CMK (cell line): ENCODE measurements at regions not wholly inside any gene's neighbourhood (a gene's known extent, or its start where the extent isn't known, plus 50 kb on each side); places are given as distances from the start of the nearest gene placed in this dataset.
"Not testable (repeated sequence)": the region's sequence is repeated elsewhere in the genome, so short reads cannot be mapped to it uniquely, and the experiment has no call there.

Source experiments
- DNase-seq: peaks from one replicate; pipeline ENCODE4 v3.0.0-alpha.2; 2010; ENCODE audit warnings: low read depth

- DNase-seq = no peak
Measured at GRCh38 chr5:156076912-156077311, 250.1 kb upstream of the SGCD start.

- no peak for DNase-seq
Measured at GRCh38 chr5:156087577-156088110, 239.3 kb upstream of the SGCD start.

DNA sequence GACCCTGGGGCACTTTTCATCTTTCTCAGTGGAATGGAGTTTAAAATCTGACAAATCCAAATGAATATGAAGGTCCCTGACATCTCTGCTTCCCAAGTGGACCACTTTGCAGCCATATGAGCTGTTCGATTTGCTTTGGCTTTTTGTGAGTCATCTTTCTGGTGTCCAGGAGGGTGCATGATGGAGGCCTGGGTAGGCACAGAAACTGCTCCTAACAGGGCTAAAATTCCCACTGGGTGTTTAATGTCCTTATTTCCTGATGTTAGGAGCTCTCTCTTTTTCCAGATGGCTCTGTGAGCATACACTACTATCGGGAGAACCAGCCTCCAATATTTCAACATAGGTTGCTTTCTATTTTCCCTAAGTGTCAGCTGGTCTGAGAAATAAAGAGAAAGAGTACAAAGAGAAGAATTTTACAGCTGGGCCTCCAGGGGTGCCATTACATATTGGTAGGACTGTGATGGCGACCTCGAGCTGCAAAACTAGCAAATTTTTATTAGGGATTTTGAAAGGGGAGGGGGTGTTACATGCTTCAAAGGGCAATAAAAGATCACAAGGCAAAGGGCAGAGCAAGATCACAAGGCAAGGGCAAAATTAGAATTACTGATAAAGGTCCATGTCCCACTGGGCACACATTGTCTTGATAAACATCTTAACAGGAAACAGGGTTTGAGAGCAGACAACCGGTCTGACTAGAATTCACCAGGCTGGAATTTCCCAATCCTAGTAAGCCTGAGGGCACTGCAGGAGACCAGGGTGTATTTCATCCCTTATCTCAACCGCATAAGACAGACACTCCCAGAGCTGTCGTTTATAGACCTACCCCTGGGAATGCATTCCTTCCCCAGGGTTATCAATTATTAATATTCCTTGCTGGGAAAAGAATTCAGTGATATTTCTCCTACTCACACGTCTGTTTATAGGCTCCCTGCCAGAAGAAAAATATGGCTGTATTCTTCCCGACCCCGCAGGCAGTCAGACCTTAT lies 236.7 kb upstream of the SGCD start:
- not testable (repeated sequence) for DNase-seq

DNA sequence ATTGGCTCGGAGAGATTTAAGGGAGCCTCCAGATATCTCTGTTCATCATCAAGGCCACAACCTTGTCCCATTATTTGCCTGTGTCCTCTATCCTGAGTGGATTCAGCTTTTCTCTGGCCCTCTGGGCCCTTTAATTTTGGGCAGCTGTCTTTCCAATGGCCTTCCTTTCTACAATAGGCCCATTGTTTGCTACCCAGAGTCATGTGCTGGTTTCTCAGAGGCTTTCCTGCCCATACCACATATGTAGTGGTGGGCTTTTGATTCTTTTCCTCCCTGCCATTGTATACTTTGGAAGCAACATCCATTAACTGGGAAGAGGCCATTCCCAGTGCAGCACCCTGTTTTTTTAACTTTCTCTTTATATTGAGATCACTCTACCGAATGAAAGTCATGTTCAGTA lies 233.9 kb upstream of the SGCD start:
- DNase-seq = no peak

- no peak for DNase-seq
Measured at GRCh38 chr5:156094001-156094400, 233.0 kb upstream of the SGCD start.

DNA sequence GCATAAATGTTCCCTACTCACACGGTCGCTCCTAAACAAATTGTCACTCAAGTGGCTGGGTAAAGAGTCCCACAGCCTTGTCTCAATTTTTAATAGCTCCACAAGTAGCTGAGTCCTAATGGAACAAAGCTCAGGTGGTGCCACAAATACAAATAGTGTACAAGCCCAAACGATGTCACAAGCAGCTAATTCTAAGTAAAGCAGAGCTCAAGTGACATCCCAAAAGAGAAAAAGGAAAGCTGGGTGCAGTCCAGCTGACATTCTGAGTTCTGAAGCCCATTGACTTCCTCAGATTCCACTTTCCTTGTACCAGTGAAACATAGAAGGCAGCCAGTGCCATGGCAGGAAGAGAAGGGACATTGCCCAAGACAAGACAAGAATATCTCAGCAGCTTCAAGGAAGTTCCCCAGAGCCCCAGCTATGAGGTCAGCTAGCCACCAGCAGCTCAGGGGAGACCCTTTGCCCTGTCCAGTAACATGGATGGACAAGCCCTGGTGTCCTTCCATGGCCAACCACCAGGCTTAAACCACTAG lies 231.2 kb upstream of the SGCD start:
- no peak for DNase-seq

GRCh38 chr5:156096259-156096658 lies 230.7 kb upstream of the SGCD start:
- DNase-seq = no peak

GRCh38 chr5:156103155-156103885 lies 223.6 kb upstream of the SGCD start:
- no peak for DNase-seq

GRCh38 chr5:156109317-156110023 lies 217.5 kb upstream of the SGCD start:
- no peak for DNase-seq

DNA sequence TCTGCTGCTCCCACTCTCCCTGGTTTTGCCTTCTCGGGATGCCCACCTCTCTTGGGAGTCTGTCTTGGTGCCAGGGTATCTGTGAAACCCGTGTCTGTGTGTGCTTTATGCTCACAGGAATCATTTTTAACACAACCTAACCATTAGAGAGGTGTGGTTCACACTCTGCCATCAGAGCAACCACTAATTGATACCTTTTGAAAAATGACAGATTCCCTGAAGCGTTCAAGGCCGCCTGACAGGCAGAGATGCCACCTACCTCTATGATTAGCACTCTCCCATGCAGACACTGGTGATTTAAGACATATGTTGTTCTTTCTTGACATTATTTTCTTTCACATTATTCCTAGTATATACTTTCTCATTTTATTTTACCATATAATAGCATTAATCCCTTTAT lies 207.3 kb upstream of the SGCD start:
- no peak for DNase-seq

GRCh38 chr5:156120777-156121176 lies 206.2 kb upstream of the SGCD start:
- no peak for DNase-seq

DNA sequence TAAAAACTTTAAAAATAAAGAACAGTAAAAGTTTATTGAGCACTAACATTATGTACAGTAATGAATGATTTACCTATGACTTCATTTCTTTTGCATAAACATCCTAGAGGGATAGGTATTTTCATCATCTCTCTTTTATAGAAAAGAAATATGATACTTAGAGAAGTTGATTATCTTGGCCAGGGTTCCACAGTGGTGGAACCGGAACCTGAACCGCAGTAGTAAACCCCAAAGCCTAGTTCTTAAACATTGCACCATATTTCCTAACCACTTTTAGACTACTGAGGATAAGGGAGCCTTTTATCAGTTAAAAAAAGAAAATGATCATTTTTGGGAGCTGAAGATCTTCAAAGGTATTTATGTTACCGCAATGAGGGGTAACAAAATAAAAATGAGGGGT lies 205.7 kb upstream of the SGCD start:
- no peak for DNase-seq

DNA sequence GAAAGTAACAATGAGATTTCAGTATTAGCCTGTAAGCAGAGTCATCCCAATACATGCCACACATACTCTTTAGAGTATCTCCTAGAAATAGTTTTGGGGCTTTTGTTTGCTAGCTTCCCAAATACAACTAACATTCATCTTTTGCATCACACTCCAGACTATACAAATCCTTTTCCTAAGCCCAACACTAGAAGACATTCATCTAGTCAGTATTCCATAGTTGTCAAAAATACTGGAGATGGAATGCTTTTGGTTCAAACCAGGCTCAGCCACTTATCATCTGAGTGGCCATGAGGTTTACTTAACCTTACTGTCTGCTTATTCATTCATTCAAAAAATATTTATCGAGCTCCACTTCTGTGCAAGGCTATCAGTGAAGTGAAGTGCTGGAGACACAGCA lies 205.1 kb upstream of the SGCD start:
- DNase-seq = no peak

- no peak for DNase-seq
Measured at GRCh38 chr5:156124708-156125107, 202.3 kb upstream of the SGCD start.

GRCh38 chr5:156125118-156125517 lies 201.8 kb upstream of the SGCD start:
- no peak for DNase-seq

- no peak for DNase-seq
Measured at GRCh38 chr5:156126716-156127115, 200.2 kb upstream of the SGCD start.

DNA sequence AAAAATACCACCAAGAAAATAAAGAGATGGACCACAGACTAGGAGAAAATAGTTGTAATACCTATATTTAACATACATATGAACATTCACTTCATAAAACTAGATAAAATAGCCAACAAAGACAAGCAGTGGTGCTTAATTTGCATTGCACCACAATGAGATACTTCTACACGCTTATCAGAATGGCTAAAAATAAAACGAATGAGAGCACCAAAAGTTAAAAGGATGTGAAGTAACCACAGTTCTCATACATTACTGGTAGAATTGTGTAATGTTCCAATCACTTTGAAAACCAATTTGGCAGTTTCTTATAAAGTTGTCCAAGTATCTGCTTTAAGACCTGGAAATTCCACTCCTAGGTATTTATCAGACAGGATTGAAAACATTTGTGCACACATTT lies 198.9 kb upstream of the SGCD start:
- DNase-seq = no peak

DNA sequence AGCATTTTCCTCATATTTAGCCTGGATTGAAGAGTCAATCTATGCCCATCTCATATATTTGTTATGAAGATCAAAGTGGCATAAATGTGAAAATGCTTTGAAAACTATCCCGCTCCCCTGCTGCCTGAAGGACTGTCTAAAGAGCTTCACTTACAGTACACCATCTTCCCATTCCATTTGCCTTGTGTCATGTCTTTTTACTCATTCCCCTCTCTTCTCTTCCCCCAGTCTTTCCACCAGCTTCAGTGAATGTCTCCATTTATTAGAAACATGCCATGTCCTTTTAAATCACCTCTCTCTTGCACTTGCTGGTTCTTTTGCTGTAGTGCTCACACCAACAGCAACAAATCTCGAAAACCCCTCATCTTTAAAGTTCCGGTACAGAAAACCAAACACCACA lies 192.7 kb upstream of the SGCD start:
- DNase-seq = no peak

DNA sequence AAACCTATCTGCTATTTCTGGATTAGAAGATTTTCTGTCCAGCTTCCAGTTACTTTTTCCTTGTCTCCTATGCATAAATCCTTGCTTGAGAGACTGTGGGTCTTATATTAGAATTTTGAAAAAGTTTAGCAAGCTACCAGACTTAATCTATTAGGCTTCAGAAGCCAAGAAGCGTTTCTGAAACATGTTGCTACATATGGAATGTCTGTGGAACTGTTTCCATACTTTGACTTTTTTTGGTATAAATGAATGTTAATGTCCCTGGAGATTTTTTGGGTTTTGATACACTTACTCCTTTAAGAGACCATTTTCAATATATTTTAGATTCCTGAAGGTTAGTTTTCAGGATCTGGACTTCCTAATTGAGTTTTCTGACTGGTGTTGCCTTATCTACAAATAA lies 191.4 kb upstream of the SGCD start:
- no peak for DNase-seq

- DNase-seq = no peak
Measured at GRCh38 chr5:156137071-156137869, 189.7 kb upstream of the SGCD start.

DNA sequence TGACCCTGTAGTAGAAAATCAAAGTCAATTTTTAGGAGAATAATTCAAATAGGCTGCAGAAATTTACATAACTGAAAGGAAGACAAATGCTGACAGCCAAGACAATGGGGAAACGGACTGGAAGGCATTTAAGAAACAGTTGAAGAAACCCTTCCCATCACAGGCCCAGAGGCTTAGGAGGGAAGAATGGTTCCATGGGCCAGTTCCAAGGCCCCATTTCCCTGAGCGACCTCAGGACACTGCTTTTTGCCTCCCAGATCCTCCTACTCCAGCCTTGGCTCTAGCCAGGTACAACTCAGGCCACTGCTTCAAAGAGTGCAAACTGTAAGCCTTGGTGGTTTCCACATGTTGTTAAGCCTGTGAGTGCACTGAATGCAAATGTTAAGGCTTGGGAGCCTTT lies 184.1 kb upstream of the SGCD start:
- DNase-seq = no peak
